PC-3 (cell line): ENCODE measurements at regions not wholly inside any gene's neighbourhood (a gene's known extent, or its start where the extent isn't known, plus 50 kb on each side); places are given as distances from the start of the nearest gene placed in this dataset.

Experiments
- ATAC-seq: fragments of 200-7000 bp; cut with Tn5 transposase; 2 replicates; pipeline ENCODE4 v1.9.1; 2020; ENCODE audit warnings: mild to moderate bottlenecking, moderate library complexity
- BruUV-seq: library from RNA; stranded (reverse); fragments of 400-500 nt; replicated peaks from 2 replicates; lab custom pipeline; 2021; lab: Mats Ljungman, UMichigan
- CTCF ChIA-PET: fragments of 300-600 bp; sonication (Branson Sonifier 250); formaldehyde crosslinking; loops from one replicate; lab custom pipeline; 2022; ENCODE audit warnings: antibody characterized with exemption; lab: Charles Lee
- POLR2A ChIA-PET: fragments of 300-600 bp; sonication (Branson Sonifier 250); formaldehyde crosslinking; loops from one replicate; lab custom pipeline; 2022; ENCODE audit warnings: antibody characterized with exemption; ENCODE audit not compliant: unreplicated experiment; lab: Charles Lee
- DNase-seq: peaks from one replicate; pipeline ENCODE4 v3.0.0-alpha.2; 2015
- H2AFZ ChIP-seq: fragments of 300-600 bp; sonication (generic); 2 replicates; pipeline ENCODE4 v1.6.0; 2016; ENCODE audit warnings: antibody characterized with exemption, low read length
- H3F3A ChIP-seq: fragments of 300-600 bp; sonication (generic); one replicate; pipeline ENCODE4 v1.6.0; 2017; ENCODE audit warnings: antibody characterized with exemption, low read length, control low read depth, mild to moderate bottlenecking; ENCODE audit not compliant: unreplicated experiment
- H3K27ac ChIP-seq: fragments of 300-600 bp; sonication (generic); 2 replicates; pipeline ENCODE4 v1.5.1; 2016; ENCODE audit warnings: mild to moderate bottlenecking, low read length
- H3K27me3 ChIP-seq: fragments of 300-600 bp; sonication (generic); 2 replicates; pipeline ENCODE4 v1.6.1; 2016; ENCODE audit warnings: low read length, mixed read lengths
- H3K36me3 ChIP-seq: fragments of 300-600 bp; sonication (generic); 2 replicates; pipeline ENCODE4 v1.6.1; 2016; ENCODE audit warnings: low read depth, mixed run types, low read length, mixed read lengths
- H3K4me1 ChIP-seq: fragments of 300-600 bp; sonication (generic); 2 replicates; pipeline ENCODE4 v1.5.1; 2016; ENCODE audit warnings: low read length; ENCODE audit not compliant: insufficient read depth
- H3K4me2 ChIP-seq: fragments of 300-600 bp; sonication (generic); 2 replicates; pipeline ENCODE4 v1.6.0; 2016; ENCODE audit warnings: low read length
- H3K4me3 ChIP-seq: fragments of 300-600 bp; sonication (generic); 2 replicates; pipeline ENCODE4 v1.5.1; 2016; ENCODE audit warnings: mild to moderate bottlenecking, low read length, mixed read lengths
- H3K79me2 ChIP-seq: fragments of 300-600 bp; sonication (generic); 2 replicates; pipeline ENCODE4 v1.6.1; 2017; ENCODE audit warnings: low read length, mixed read lengths
- H3K9ac ChIP-seq: fragments of 300-600 bp; sonication (generic); 2 replicates; pipeline ENCODE4 v1.6.0; 2016; ENCODE audit warnings: mild to moderate bottlenecking, low read length
- H3K9me2 ChIP-seq: fragments of 300-600 bp; sonication (generic); replicated peaks from 2 replicates; pipeline ENCODE4 v1.6.1; 2016; ENCODE audit warnings: mixed run types, low read length, mixed read lengths
- H3K9me3 ChIP-seq: fragments of 300-600 bp; sonication (generic); 2 replicates; pipeline ENCODE4 v1.6.1; 2016; ENCODE audit warnings: low read length, mixed read lengths
- H4K20me1 ChIP-seq: fragments of 300-600 bp; sonication (generic); 2 replicates; pipeline ENCODE4 v1.6.1; 2016; ENCODE audit warnings: low read length, mixed read lengths
- CTCF ChIP-seq: fragments of 300-600 bp; sonication (generic); conservative IDR thresholded peaks from 2 replicates; pipeline ENCODE4 v1.5.1; 2017; ENCODE audit warnings: antibody characterized with exemption, low read depth, mild to moderate bottlenecking, low read length
- EZH2 ChIP-seq: fragments of 300-600 bp; sonication (generic); IDR thresholded peaks from one replicate; pipeline ENCODE4 v1.6.1; 2017; ENCODE audit warnings: antibody characterized with exemption, mild to moderate bottlenecking, low read length; ENCODE audit not compliant: unreplicated experiment
- EZH2phosphoT487 ChIP-seq: fragments of 300-600 bp; sonication (generic); IDR thresholded peaks from 2 replicates; pipeline ENCODE4 v1.6.1; 2018; ENCODE audit warnings: mild to moderate bottlenecking, antibody characterized with exemption, low read length, borderline replicate concordance
- intact Hi-C: fragments of 100-400 bp; cut with micrococcal nuclease; formaldehyde crosslinking; loops from 2 replicates; pipeline ENCODE4 v1.9.0; 2023

DNA sequence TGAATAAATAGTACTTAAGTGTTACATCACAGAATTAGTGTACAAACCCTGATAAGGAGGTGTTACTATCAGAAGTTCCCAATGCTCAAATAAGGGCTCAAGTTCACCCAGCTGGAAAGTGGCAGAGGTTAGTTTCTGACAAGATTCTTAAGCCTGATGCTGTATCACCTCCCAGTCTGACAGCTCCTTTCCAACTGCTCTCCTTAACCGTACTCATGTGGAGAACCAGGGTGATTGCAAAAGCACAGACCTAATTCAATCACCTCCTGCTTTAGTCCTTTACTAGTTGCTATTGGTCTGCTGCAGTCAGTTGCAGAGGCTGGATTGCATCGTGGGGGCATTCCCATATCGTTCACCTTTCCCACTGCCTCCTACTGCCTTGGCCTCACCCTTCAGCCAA is 100.4 kb upstream of the ZNF618 start:
- Histone ChIP-seq H3K9ac (no peak overlapping the region), H3K4me1 (no peaks in the 10 kb centered on the region), H3K9me3 (no peaks in the 10 kb centered on the region), H3K4me3 (no peak overlapping the region), H3K27ac (no peak overlapping the region), H3K79me2 (no peaks in the 10 kb centered on the region), H3K4me2 (no peak overlapping the region), H4K20me1 (no peaks in the 10 kb centered on the region), H2AFZ (no peak overlapping the region), H3F3A (no peaks in the 10 kb centered on the region), H3K27me3 (peaks cover 8% of the 10 kb centered on the region; the same call in 1 of the 2 replicates), H3K36me3 (no peaks in the 10 kb centered on the region), H3K9me2 (no peaks in the 10 kb centered on the region)
- DNase-seq (no peak), ATAC-seq (no peak)
- intact Hi-C loops: no loop called here
- no TSS peak for BruUV-seq
- POLR2A ChIA-PET: no interaction called here
- TF ChIP-seq EZH2: no peak
- no peak for TF ChIP-seq CTCF
- TF ChIP-seq EZH2phosphoT487: no peak
- CTCF ChIA-PET: no interaction called here

GRCh38 chr9:113776194-113776593 is 99.9 kb upstream of the ZNF618 start:
- H3K27me3 ChIP-seq: peaks cover 8% of the 10 kb centered on the region; the same call in 1 of the 2 replicates
- H3K27ac ChIP-seq: no peak overlapping the region
- no peaks in the 10 kb centered on the region for H3F3A ChIP-seq
- H3K36me3 ChIP-seq: no peaks in the 10 kb centered on the region
- ChIA-PET CTCF (no interaction called here), POLR2A (no interaction called here)
- no TSS peak for BruUV-seq
- no peak for DNase-seq
- H3K9me2 ChIP-seq: no peaks in the 10 kb centered on the region
- H2AFZ ChIP-seq: no peak overlapping the region
- H3K9me3 ChIP-seq: no peaks in the 10 kb centered on the region
- no peaks in the 10 kb centered on the region for H4K20me1 ChIP-seq
- H3K4me1 ChIP-seq: no peaks in the 10 kb centered on the region
- intact Hi-C loops: no loop called here
- ATAC-seq: no peak
- no peak overlapping the region for H3K4me3 ChIP-seq
- TF ChIP-seq CTCF (no peak), EZH2phosphoT487 (no peak), EZH2 (no peak)
- H3K9ac ChIP-seq: no peak overlapping the region
- no peaks in the 10 kb centered on the region for H3K79me2 ChIP-seq
- no peak overlapping the region for H3K4me2 ChIP-seq

- peaks cover 9% of the 10 kb centered on the region; the same call in 1 of the 2 replicates for H3K27me3 ChIP-seq
- CTCF ChIA-PET: no interaction called here
Observed at GRCh38 chr9:113781381-113781780, 94.7 kb upstream of the ZNF618 start.

More at GRCh38 chr9:113781381-113781780, 94.7 kb upstream of the ZNF618 start:
- intact Hi-C loops: no loop called here
- no peaks in the 10 kb centered on the region for H3K9me3 ChIP-seq
- H3K4me2 ChIP-seq: no peak overlapping the region
- BruUV-seq: no TSS peak
- no peak overlapping the region for H3K27ac ChIP-seq
- H3K4me3 ChIP-seq: no peak overlapping the region
- POLR2A ChIA-PET: no interaction called here
- ATAC-seq (no peak), DNase-seq (no peak)
- H3K9ac ChIP-seq: no peak overlapping the region
- TF ChIP-seq EZH2phosphoT487 (no peak), EZH2 (no peak), CTCF (no peak)
- no peaks in the 10 kb centered on the region for H3K36me3 ChIP-seq
- H3K79me2 ChIP-seq: no peaks in the 10 kb centered on the region
- H3F3A ChIP-seq: no peaks in the 10 kb centered on the region
- no peaks in the 10 kb centered on the region for H3K9me2 ChIP-seq
- H4K20me1 ChIP-seq: no peaks in the 10 kb centered on the region
- H2AFZ ChIP-seq: no peak overlapping the region
- no peaks in the 10 kb centered on the region for H3K4me1 ChIP-seq
